SU-DHL-6 (cell line): ENCODE measurements at regions not wholly inside any gene's neighbourhood (a gene's known extent, or its start where the extent isn't known, plus 50 kb on each side); places are given as distances from the start of the nearest gene placed in this dataset.

ENCODE experiments used
- CTCF ChIP-seq: fragments of 200-600 bp; sonication (generic); IDR thresholded peaks from one replicate; pipeline ENCODE4 v1.5.1; 2017; ENCODE audit warnings: antibody characterized with exemption, mild to moderate bottlenecking, low read length, moderate library complexity; ENCODE audit not compliant: insufficient read depth, poor library complexity, severe bottlenecking
- EZH2phosphoT487 ChIP-seq: fragments of 200-600 bp; sonication (generic), shearing (Covaris generic); conservative IDR thresholded peaks from 2 replicates; pipeline ENCODE4 v1.6.1; 2018; ENCODE audit warnings: mild to moderate bottlenecking, antibody characterized with exemption, low read length, moderate library complexity, mixed read lengths

GRCh38 chr9:13580760-13581159 lies 301.3 kb upstream of the MPDZ start:
- no peak for TF ChIP-seq CTCF
- no peak for TF ChIP-seq EZH2phosphoT487
